ENCODE measurements at regions not wholly inside any gene's neighbourhood (a gene's known extent, or its start where the extent isn't known, plus 50 kb on each side); places are given as distances from the start of the nearest gene placed in this dataset.

GRCh38 chr18:1466035-1466434, 561.4 kb downstream of the ADCYAP1 start:
- DNase-seq (ENCODE audit: extremely low spot score in 2 of 2): no peak
- H3K4me1 ChIP-seq: no peaks in the 10 kb centered on the region
- TF ChIP-seq CTCF (IDR thresholded peaks at IDR 0.05) (no peak), POLR2A (IDR thresholded peaks at IDR 0.05) (no peak), POLR2AphosphoS5 (IDR thresholded peaks at IDR 0.05; ENCODE audit: insufficient read depth in 1 of 2, low read depth in 1 of 2) (no peak)
- no peak overlapping the region for H3K4me3 ChIP-seq
- intact Hi-C loops (cut with DNase I): no loop called here
- H3K27me3 ChIP-seq: no peaks in the 10 kb centered on the region
- no peak overlapping the region for H3K27ac ChIP-seq
- H3K36me3 ChIP-seq: no peaks in the 10 kb centered on the region
- no peaks in the 10 kb centered on the region for H3K9me3 ChIP-seq

DNA sequence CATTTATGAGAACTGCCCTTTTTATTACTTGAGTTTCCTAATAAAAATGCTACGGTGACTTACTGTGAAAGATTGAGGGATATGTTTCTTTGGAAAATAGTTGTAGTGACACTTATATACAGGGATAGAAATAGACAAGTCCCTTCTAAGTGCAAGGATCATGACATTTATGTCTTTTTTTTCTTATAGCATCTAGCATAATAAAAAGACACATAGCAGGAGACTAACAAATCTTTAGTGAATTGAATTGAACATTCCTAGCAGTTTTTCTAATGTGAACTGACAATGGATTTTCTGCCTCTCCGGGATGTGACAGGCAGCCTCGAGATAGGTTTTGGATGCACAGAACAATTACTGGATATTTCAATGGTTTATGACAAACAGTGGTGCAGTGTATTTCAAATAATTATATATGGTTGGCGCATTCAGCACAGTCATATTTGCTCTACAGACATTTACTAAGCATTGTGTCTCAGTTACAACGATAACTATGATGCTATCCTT, 562.8 kb downstream of the ADCYAP1 start:
- no peaks in the 10 kb centered on the region for H3K27me3 ChIP-seq
- no peak overlapping the region for H3K27ac ChIP-seq
- TF ChIP-seq POLR2AphosphoS5 (IDR thresholded peaks at IDR 0.05; ENCODE audit: insufficient read depth in 1 of 2, low read depth in 1 of 2) (no peak), POLR2A (IDR thresholded peaks at IDR 0.05) (no peak), CTCF (IDR thresholded peaks at IDR 0.05) (no peak)
- DNase-seq (ENCODE audit: extremely low spot score in 2 of 2): no peak
- H3K9me3 ChIP-seq: no peaks in the 10 kb centered on the region
- H3K36me3 ChIP-seq: no peaks in the 10 kb centered on the region
- H3K4me1 ChIP-seq: no peaks in the 10 kb centered on the region
- intact Hi-C loops (cut with DNase I): no loop called here
- H3K4me3 ChIP-seq: no peak overlapping the region

DNA sequence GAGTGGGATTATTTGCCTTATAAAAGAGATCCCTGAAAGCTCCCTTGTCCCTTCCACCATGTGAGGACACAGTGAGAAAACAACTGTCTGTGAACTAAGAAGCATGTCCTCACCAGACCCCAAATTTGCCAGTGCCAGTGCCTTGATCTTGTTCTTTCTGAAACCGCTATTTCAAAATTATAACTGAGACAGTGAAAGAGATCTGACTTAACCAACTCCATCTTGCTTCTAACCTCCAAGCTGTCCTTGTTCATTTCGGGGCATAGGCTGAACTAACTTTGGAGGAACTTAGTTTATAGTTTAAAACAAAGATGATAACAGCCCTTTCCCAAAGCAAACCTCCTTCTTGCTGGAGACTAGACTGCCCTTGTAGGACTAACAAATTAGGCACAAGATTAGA, 563.9 kb downstream of the ADCYAP1 start:
- no peak for TF ChIP-seq CTCF (IDR thresholded peaks at IDR 0.05)
- TF ChIP-seq POLR2AphosphoS5 (IDR thresholded peaks at IDR 0.05; ENCODE audit: insufficient read depth in 1 of 2, low read depth in 1 of 2): no peak
- TF ChIP-seq POLR2A (IDR thresholded peaks at IDR 0.05): no peak
- intact Hi-C loops (cut with DNase I): no loop called here
- no peaks in the 10 kb centered on the region for H3K9me3 ChIP-seq

DNA sequence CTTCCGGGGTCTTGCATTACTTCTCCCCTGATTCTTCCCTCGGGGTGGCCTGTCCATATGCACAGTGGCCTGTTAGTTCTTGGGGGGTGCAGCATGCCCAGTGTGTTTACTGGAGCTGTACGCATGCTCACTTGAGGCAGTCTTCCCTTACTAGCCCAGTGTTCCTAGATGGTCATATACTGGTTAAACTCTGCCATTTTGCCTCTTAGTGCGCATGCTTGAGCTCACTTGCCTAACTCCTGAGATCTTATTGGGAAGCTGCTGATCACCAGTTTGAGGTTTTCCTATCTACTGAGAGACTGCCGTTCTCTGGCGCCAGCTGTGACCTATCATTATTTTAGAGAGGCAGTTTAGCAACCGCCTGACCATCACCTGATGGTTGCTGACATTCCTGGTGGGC, 571.2 kb downstream of the ADCYAP1 start:
- intact Hi-C loops (cut with DNase I): no loop called here
- H3K27ac ChIP-seq: no peak overlapping the region
- no peak for DNase-seq (ENCODE audit: extremely low spot score in 2 of 2)
- no peak overlapping the region for H3K4me3 ChIP-seq
- TF ChIP-seq POLR2A (IDR thresholded peaks at IDR 0.05) (no peak), POLR2AphosphoS5 (IDR thresholded peaks at IDR 0.05; ENCODE audit: insufficient read depth in 1 of 2, low read depth in 1 of 2) (no peak), CTCF (IDR thresholded peaks at IDR 0.05) (no peak)
- no peaks in the 10 kb centered on the region for H3K4me1 ChIP-seq
- H3K36me3 ChIP-seq: no peaks in the 10 kb centered on the region
- H3K9me3 ChIP-seq: no peaks in the 10 kb centered on the region
- no peaks in the 10 kb centered on the region for H3K27me3 ChIP-seq

More for the DNA sequence above, 563.9 kb downstream of the ADCYAP1 start:
- Histone ChIP-seq H3K36me3 (no peaks in the 10 kb centered on the region), H3K4me1 (no peaks in the 10 kb centered on the region), H3K4me3 (no peak overlapping the region), H3K27ac (no peak overlapping the region), H3K27me3 (no peaks in the 10 kb centered on the region)
- DNase-seq (ENCODE audit: extremely low spot score in 2 of 2): no peak

DNA sequence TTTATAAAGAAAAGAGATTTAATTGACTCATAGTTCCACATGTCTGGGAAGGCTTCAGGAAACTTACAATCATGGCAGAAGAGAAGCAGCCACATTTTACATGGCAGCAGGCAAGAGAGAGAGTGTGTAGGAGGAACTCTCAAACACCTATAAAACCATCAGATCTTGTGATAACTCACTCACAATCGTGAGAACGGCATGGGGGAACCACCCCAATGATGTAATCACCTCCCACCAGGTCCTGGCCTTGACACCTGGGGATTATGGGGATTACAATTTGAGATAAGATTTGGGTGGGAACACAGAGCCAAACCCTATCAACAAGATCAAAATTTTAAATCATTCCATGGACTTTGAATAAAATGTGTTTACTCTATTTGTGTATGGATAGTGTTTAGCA, 575.6 kb downstream of the ADCYAP1 start:
- Histone ChIP-seq H3K36me3 (no peaks in the 10 kb centered on the region), H3K4me3 (no peak overlapping the region), H3K27me3 (no peaks in the 10 kb centered on the region), H3K27ac (no peak overlapping the region), H3K4me1 (no peaks in the 10 kb centered on the region), H3K9me3 (no peaks in the 10 kb centered on the region)
- DNase-seq (ENCODE audit: extremely low spot score in 2 of 2): no peak
- TF ChIP-seq POLR2AphosphoS5 (IDR thresholded peaks at IDR 0.05; ENCODE audit: insufficient read depth in 1 of 2, low read depth in 1 of 2) (no peak), POLR2A (IDR thresholded peaks at IDR 0.05) (no peak), CTCF (IDR thresholded peaks at IDR 0.05) (no peak)
- intact Hi-C loops (cut with DNase I): no loop called here
